Sigmoid colon (tissue), 6 donors: ENCODE measurements at regions not wholly inside any gene's neighbourhood (a gene's known extent, or its start where the extent isn't known, plus 50 kb on each side); places are given as distances from the start of the nearest gene placed in this dataset.

ENCODE experiments used
- DNase-seq: peaks from one replicate; pipeline ENCODE4 v3.0.0-alpha.2; 2019
- H3K27ac ChIP-seq, 4 donors: fragments of 200-600 bp; sonication (generic); one replicate each; pipeline ENCODE4 v1.5.1; 2016 to 2019; ENCODE audit warnings: mild to moderate bottlenecking in 1 of 4
- H3K27me3 ChIP-seq, 3 donors: fragments of 200-600 bp; sonication (generic); one replicate each; pipeline ENCODE4 v1.5.1; 2019; ENCODE audit warnings: mild to moderate bottlenecking in 1 of 3
- H3K36me3 ChIP-seq, 4 donors: fragments of 200-600 bp; sonication (generic); one replicate each; pipeline ENCODE4 v1.5.1; 2016 to 2019
- H3K4me1 ChIP-seq, 4 donors: fragments of 200-600 bp; sonication (generic); one replicate each; pipeline ENCODE4 v1.5.1; 2017 to 2019
- H3K4me3 ChIP-seq, 4 donors: fragments of 200-600 bp; sonication (generic); one replicate each; pipeline ENCODE4 v1.5.1; 2017 to 2019; ENCODE audit warnings: mild to moderate bottlenecking in 2 of 4, moderate library complexity in 1 of 4
- H3K9me3 ChIP-seq, 4 donors: fragments of 200-600 bp in 3 of 4; sonication (generic) in 3 of 4; one replicate each; pipeline versions ENCODE4 v1.5.1 to v1.6.1; 2013 to 2019
- CTCF ChIP-seq, 4 experiments: fragments of 450-650 bp in 3 of 4; fragments of 200-600 bp in 1 of 4; IDR thresholded peaks; one replicate each; pipeline ENCODE4 v1.5.1; 2016 to 2019; ENCODE audit warnings: antibody characterized with exemption in 4 of 4, mild to moderate bottlenecking in 3 of 4, moderate library complexity in 2 of 4
- EP300 ChIP-seq, 4 donors: sonication (generic); formaldehyde crosslinking; IDR thresholded peaks; one replicate each; pipeline ENCODE4 v1.6.1; 2017; ENCODE audit warnings: antibody characterized with exemption in 4 of 4
- POLR2A ChIP-seq, 2 donors: fragments of 450-650 bp; IDR thresholded peaks; one replicate each; pipeline ENCODE4 v1.6.1; 2016; ENCODE audit warnings: antibody characterized with exemption in 2 of 2, mild to moderate bottlenecking in 2 of 2, moderate library complexity in 2 of 2
- POLR2AphosphoS5 ChIP-seq, 4 donors: sonication (generic); formaldehyde crosslinking; IDR thresholded peaks; one replicate each; pipeline ENCODE4 v1.6.1; 2017; ENCODE audit warnings: antibody characterized with exemption in 4 of 4
- WGBS, 2 donors: extraction: QIAGEN DNeasy Blood & Tissue Kit; methylation state at CpG; one replicate each; pipeline ENCODE4 v1.1.7; 2013; 5-methylcytosine and 5-hydroxymethylcytosine counted together
- intact Hi-C: fragments of 100-400 bp; cut with DNase I; formaldehyde crosslinking; loops from one replicate; pipeline ENCODE4 v1.15.1; 2023
- donor health status: healthy with polysubstance abuse.
- donor health status: healthy.

GRCh38 chrX:118219866-118220265 is 103.3 kb upstream of the KLHL13 start:
- H3K9me3 ChIP-seq, result no peaks in the 10 kb centered on the region
- no peak overlapping the region for H3K27ac ChIP-seq
- TF ChIP-seq POLR2A (IDR thresholded peaks at IDR 0.05) (no peak), CTCF (IDR thresholded peaks at IDR 0.05) (no peak), POLR2AphosphoS5 (IDR thresholded peaks at IDR 0.05) (no peak), EP300 (IDR thresholded peaks at IDR 0.05) (no peak)
- H3K36me3 ChIP-seq, result no peaks in the 10 kb centered on the region
- no peaks in the 10 kb centered on the region for H3K4me1 ChIP-seq
- no peak for DNase-seq
- 56 to 83% methylated on average over 1 of the region's 1 CpG for WGBS, 2 donors
- H3K27me3 ChIP-seq, result no peaks in the 10 kb centered on the region
- no peak overlapping the region for H3K4me3 ChIP-seq
- intact Hi-C loops, result no loop called here

DNA sequence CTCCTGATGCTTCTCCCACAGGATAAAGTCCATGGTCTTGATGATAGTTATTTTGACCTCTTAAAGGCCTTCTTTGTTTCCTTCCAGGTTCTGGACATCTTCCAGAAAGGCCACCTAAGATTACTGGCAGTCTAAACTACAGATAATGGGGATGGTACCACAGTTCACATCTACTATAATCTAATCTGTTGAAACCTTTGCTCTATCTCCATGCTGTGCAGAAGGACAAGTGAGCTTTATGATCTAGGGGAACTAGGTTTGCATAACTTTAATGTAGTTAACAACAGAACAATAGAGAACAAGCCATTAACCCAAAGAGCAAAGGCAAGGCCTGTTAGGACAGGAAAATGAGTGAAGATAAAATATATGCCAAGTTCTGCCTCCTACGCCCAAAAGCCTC is 103.9 kb upstream of the KLHL13 start:
- intact Hi-C loops, result no loop called here
- Histone ChIP-seq H3K36me3 (no peaks in the 10 kb centered on the region), H3K27ac (no peak overlapping the region), H3K27me3 (no peaks in the 10 kb centered on the region), H3K4me1 (peaks cover 0 to 2% (median under 1%) of the 10 kb centered on the region in 4 donors), H3K9me3 (no peaks in the 10 kb centered on the region), H3K4me3 (no peak overlapping the region)
- WGBS, 2 donors, result 46 to 65% methylated on average over 1 of the region's 1 CpG
- TF ChIP-seq EP300 (IDR thresholded peaks at IDR 0.05) (no peak), POLR2AphosphoS5 (IDR thresholded peaks at IDR 0.05) (no peak), POLR2A (IDR thresholded peaks at IDR 0.05) (no peak), CTCF (IDR thresholded peaks at IDR 0.05) (no peak)
- no peak for DNase-seq

DNA sequence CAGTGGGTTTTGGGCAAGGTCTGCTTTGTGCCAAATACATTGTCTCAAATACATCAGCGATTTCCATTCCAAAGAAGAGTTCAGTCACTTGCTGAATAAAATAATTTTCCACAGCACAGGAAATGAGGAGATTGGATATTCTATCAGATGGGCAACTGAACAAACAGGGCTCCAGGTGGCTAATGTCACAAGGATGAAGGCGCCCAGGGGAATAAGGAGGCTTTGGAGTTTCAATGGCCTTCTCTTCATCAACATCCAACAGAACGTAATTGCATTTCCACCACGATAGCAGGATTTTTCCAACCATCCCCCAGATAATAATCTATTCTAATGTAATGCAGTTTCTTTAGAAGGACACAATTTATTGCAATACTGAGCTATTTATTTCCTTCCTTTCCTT is 104.7 kb upstream of the KLHL13 start:
- WGBS, 2 donors, result 92 to 94% methylated on average over 4 of the region's 4 CpGs
- Histone ChIP-seq H3K4me1 (peaks cover 0 to 6% (median 3%) of the 10 kb centered on the region in 4 donors), H3K27ac (peak overlapping the region in 1 of 4 donors; percentile 26), H3K9me3 (no peaks in the 10 kb centered on the region), H3K4me3 (no peak overlapping the region), H3K27me3 (no peaks in the 10 kb centered on the region), H3K36me3 (no peaks in the 10 kb centered on the region)
- intact Hi-C loops, result no loop called here
- no peak for DNase-seq
- TF ChIP-seq EP300 (IDR thresholded peaks at IDR 0.05), result no peak

- intact Hi-C loops, result no loop called here
- no peaks in the 10 kb centered on the region for H3K9me3 ChIP-seq
- TF ChIP-seq EP300 (IDR thresholded peaks at IDR 0.05) (no peak), POLR2AphosphoS5 (IDR thresholded peaks at IDR 0.05) (peak in 1 of 4 donors; percentile 35)
- DNase-seq, result no peak
- H3K4me1 ChIP-seq, result peaks cover 0 to 6% (median 3%) of the 10 kb centered on the region in 4 donors
- peak overlapping the region in 1 of 4 donors; percentile 26 for H3K27ac ChIP-seq
- H3K36me3 ChIP-seq, result no peaks in the 10 kb centered on the region
- WGBS, 2 donors, result 52 to 72% methylated on average over 3 of the region's 3 CpGs
- H3K4me3 ChIP-seq, result no peak overlapping the region
- no peaks in the 10 kb centered on the region for H3K27me3 ChIP-seq
Observed at GRCh38 chrX:118221733-118222132, 105.1 kb upstream of the KLHL13 start.

DNA sequence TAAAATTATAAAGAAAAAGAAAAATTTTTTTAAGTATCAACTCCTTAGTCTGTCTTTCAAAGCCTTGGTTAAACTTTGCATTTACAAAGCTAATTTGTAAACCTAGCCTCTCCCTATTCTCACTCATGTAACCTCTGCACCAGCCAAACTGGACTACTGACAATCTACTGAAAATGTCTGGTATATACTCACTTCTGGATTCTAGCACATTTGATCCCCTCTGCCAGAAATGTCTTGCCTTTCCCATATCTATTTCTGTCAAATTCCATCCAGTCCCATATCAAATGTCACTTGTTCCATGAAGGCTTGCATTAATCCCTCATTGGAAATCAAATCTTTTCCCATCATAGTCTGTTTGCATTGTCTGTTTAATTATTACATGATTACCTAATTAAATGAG is 105.8 kb upstream of the KLHL13 start:
- Histone ChIP-seq H3K4me3 (no peak overlapping the region), H3K27ac (no peak overlapping the region), H3K36me3 (no peaks in the 10 kb centered on the region), H3K4me1 (peaks cover 0 to 6% (median 3%) of the 10 kb centered on the region in 4 donors), H3K27me3 (no peaks in the 10 kb centered on the region), H3K9me3 (no peaks in the 10 kb centered on the region)
- no peak for TF ChIP-seq CTCF (IDR thresholded peaks at IDR 0.05)
- TF ChIP-seq POLR2AphosphoS5 (IDR thresholded peaks at IDR 0.05), result no peak
- no peak for TF ChIP-seq POLR2A (IDR thresholded peaks at IDR 0.05)
- TF ChIP-seq EP300 (IDR thresholded peaks at IDR 0.05), result no peak
- intact Hi-C loops, result no loop called here
- DNase-seq, result no peak

- peak in 1 of 4 experiments; percentile 20 for TF ChIP-seq CTCF (IDR thresholded peaks at IDR 0.05)
- TF ChIP-seq EP300 (IDR thresholded peaks at IDR 0.05), result no peak
- 17 to 33% methylated on average over 3 of the region's 3 CpGs for WGBS, 2 donors
- H3K36me3 ChIP-seq, result no peaks in the 10 kb centered on the region
- H3K27me3 ChIP-seq, result no peaks in the 10 kb centered on the region
- no peak overlapping the region for H3K4me3 ChIP-seq
- H3K4me1 ChIP-seq, result peaks cover 0 to 6% (median 3%) of the 10 kb centered on the region in 4 donors
- peak overlapping the region in 1 of 4 donors; percentile 35 for H3K27ac ChIP-seq
- intact Hi-C loops, result no loop called here
- DNase-seq, result no peak
- no peaks in the 10 kb centered on the region for H3K9me3 ChIP-seq
Observed at GRCh38 chrX:118225711-118226428, 109.3 kb upstream of the KLHL13 start.
